ENCODE measurements at regions not wholly inside any gene's neighbourhood (a gene's known extent, or its start where the extent isn't known, plus 50 kb on each side); places are given as distances from the start of the nearest gene placed in this dataset.

DNA sequence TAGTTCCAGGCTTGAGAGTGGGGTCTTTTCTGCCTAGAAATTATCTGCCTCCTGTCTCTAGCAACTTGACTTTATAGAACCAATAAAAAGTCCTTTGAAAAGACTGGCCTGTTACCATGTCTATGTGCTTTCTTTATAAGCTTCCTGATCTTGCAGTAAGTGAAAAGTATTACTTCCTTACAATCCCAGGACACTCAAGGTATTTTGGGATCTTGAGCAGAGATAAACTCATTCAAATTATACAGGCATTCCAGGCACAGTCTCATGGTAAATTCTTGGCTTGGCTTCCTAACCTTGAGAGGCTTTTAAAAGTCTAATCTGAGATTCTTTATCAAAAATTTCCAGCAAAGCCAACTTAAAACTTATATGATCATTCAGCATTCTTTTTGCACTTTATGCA is 833.0 kb upstream of the POU3F4 start:
- no peak overlapping the region for H3K4me3 ChIP-seq (replicated peaks; ENCODE audit: low read depth, low read length)
- TF ChIP-seq, protein P1, sequence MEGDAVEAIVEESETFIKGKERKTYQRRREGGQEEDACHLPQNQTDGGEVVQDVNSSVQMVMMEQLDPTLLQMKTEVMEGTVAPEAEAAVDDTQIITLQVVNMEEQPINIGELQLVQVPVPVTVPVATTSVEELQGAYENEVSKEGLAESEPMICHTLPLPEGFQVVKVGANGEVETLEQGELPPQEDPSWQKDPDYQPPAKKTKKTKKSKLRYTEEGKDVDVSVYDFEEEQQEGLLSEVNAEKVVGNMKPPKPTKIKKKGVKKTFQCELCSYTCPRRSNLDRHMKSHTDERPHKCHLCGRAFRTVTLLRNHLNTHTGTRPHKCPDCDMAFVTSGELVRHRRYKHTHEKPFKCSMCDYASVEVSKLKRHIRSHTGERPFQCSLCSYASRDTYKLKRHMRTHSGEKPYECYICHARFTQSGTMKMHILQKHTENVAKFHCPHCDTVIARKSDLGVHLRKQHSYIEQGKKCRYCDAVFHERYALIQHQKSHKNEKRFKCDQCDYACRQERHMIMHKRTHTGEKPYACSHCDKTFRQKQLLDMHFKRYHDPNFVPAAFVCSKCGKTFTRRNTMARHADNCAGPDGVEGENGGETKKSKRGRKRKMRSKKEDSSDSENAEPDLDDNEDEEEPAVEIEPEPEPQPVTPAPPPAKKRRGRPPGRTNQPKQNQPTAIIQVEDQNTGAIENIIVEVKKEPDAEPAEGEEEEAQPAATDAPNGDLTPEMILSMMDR (IDR thresholded peaks at IDR 0.05; ENCODE audit: low read length, missing control alignments), result no peak
- no peak for DNase-seq (ENCODE audit: low read depth)

DNA sequence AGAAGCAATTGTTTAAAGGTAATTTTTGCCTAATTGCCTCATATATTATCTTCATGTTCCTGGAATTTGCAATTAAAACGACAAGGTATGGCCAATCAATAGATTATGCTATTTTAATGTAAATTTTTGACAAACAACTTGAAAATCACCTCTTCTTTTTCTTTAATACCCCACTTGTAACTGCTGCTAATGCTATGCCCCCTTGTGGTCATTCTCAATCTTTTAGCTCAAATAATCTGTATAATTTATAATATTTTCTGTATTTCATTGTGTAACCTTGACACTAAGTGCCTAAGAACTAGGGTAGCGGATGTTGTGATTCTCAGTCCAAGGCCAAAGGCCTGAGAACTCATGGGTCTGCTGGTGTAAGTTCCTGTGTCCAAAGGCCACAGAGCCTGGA is 831.7 kb upstream of the POU3F4 start:
- TF ChIP-seq, protein P1 (IDR thresholded peaks at IDR 0.05; ENCODE audit: low read length, missing control alignments), result no peak
- no peak for DNase-seq (ENCODE audit: low read depth)
- no peak overlapping the region for H3K4me3 ChIP-seq (replicated peaks; ENCODE audit: low read depth, low read length)

DNA sequence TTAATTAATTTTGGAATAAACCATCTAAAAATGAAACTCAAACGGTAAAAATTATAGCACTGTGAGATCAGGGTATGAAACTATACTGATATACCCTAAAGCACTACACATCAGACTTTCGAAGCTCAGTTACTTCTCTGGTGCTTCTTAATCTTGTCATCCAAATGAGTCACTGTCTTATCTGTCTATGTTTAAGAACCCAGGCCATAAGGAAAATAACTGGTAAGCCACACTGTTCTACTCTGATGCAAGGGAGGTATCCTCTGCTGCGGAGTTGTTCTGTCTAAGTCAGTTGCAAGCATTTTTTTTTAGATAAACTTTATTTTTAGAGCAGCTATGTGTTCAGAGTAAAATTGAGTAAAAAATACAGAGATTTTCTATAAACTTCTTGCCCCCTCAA is 830.8 kb upstream of the POU3F4 start:
- H3K4me3 ChIP-seq (replicated peaks; ENCODE audit: low read depth, low read length), result no peak overlapping the region
- DNase-seq (ENCODE audit: low read depth), result no peak
- TF ChIP-seq, protein P1 (IDR thresholded peaks at IDR 0.05; ENCODE audit: low read length, missing control alignments), result no peak

DNA sequence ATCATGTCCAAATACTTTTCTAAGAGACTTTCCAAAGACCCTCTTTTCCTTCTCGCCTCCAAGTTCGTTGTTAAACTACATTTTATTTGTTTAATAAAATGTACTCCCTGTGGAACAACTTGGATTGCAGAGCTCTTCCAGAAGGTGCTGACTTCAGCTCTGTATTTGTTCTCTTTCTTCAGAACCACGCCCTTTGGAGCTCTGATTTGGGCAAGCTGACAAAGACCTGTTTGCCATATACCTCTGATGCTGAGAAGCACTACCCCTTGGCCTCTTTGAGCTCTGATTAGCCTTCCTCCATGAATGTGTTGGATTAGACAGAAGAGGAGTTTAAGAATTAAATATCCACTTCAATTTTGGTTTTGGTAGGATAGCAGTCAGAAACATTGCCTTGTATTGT is 815.1 kb upstream of the POU3F4 start:
- H3K4me3 ChIP-seq (replicated peaks; ENCODE audit: low read depth, low read length), result no peak overlapping the region
- TF ChIP-seq, protein P1 (IDR thresholded peaks at IDR 0.05; ENCODE audit: low read length, missing control alignments), result no peak
- DNase-seq (ENCODE audit: low read depth), result no peak

DNA sequence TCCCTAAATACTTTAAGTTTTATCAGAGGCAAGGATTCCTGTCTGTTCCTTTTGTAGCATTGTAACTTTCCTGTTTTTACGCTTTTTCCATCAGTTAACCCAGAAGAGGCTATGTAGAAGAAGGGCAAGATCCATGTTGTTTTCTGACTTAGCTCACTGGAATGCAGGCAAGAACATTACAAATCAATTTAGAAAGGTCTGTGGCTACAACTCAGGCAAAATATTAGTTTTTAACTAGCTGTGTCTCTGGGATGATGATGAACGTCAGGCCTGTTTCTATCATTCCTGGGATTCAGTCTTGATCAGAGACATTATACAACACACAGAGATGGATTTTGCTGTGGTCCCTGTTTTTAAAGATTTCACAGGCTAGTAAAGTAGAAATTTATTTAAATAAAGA is 813.0 kb upstream of the POU3F4 start:
- TF ChIP-seq, protein P1 (IDR thresholded peaks at IDR 0.05; ENCODE audit: low read length, missing control alignments), result no peak
- H3K4me3 ChIP-seq (replicated peaks; ENCODE audit: low read depth, low read length), result no peak overlapping the region
- no peak for DNase-seq (ENCODE audit: low read depth)

DNA sequence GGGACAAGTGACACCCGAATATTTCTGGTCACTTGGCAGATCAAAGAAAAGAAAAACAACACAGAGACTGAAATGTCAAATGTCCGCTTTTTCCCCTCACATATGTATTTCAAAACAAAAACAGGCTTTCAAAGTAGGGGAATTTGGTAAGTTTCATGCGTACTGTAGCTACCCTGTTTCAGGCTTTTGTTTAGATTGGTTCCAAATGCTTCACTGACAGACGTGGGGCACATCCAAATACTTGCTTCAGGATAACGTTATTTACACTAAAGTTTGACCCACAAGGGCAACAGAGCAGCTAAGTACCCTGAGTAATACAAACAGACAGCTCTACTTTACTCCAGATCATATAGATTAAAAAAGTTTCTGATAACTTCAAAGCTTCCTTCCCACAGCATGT is 804.5 kb upstream of the POU3F4 start:
- DNase-seq (ENCODE audit: low read depth), result no peak
- no peak overlapping the region for H3K4me3 ChIP-seq (replicated peaks; ENCODE audit: low read depth, low read length)
- TF ChIP-seq, protein P1 (IDR thresholded peaks at IDR 0.05; ENCODE audit: low read length, missing control alignments), result no peak

DNA sequence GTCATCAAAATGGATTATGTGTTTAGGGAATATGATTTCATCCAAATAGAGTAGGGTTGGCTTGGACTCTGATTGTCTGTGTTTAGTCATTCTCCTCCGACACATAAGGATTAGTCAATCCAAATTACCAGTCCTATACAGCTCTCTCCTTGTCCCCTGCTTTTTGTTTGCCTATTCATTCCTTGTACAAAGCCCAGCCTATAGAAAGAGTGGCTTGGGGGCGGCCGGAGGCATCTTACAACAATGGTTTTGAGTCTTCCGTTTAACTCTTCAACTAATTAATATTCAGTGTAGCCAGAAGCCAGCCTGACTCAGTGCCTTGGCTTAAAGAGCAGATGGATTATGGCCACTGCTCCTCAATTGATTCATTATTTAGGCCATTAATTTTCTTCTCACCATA is 796.6 kb upstream of the POU3F4 start:
- no peak overlapping the region for H3K4me3 ChIP-seq (replicated peaks; ENCODE audit: low read depth, low read length)
- TF ChIP-seq, protein P1 (IDR thresholded peaks at IDR 0.05; ENCODE audit: low read length, missing control alignments), result no peak
- DNase-seq (ENCODE audit: low read depth), result no peak
